GM10248 (cell line): ENCODE measurements at regions not wholly inside any gene's neighbourhood (a gene's known extent, or its start where the extent isn't known, plus 50 kb on each side); places are given as distances from the start of the nearest gene placed in this dataset.

ENCODE experiments used
- CTCF ChIA-PET: fragments of 300-600 bp; sonication (Branson Sonifier 250); formaldehyde crosslinking; extraction: SDS; loops from one replicate; lab custom pipeline; 2021; ENCODE audit warnings: antibody characterized with exemption; lab: Yijun Ruan, JAX
- POLR2A ChIA-PET: fragments of 350-650 bp; sonication (Branson Sonifier 250); formaldehyde crosslinking; extraction: SDS; loops from one replicate; lab custom pipeline; 2020; ENCODE audit warnings: antibody characterized with exemption; lab: Yijun Ruan, JAX
- DNase-seq: peaks from one replicate; pipeline ENCODE4 v3.0.0; 2012; ENCODE audit errors: extremely low spot score
- TF ChIP-seq, protein P1 (sequence below): IDR thresholded peaks from 2 replicates; pipeline ENCODE4 v1.5.1; 2012; ENCODE audit warnings: mild to moderate bottlenecking, low read depth; ENCODE audit errors: extremely low read depth, missing control alignments, control extremely low read depth

DNA sequence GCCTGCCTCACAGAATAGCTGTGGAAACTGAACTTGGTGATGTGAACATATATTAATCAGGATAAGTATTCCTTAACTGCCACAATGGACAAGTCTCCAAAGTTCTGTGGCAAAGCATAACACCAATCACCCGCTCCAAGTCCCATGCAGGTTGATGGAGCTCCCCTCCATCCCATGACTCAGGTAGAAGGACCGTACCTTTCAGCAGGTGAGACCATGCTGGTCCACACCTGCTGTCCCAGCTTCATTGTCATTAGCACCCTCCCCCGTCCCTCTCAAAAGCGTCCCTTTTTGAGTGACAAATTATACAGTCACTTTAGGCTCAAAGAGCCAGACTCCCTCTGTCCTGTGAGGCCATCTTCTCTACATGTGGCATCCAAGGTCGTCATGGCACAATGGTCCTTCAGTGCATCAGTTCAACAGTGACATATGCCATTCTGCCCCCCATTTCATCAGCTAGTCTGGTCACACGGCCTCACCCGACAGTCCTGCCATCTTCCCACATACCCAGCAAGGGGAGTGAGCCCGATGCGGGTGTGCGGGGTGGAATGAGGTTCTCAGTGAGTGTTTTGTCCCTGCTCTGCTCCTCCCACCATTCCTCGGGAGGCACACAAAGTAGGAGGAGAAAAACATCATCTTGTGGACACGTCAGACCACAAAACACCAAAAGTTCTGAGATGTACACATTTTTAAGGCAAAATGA, 136.7 kb upstream of the MYCN start:
- TF ChIP-seq, protein P1, sequence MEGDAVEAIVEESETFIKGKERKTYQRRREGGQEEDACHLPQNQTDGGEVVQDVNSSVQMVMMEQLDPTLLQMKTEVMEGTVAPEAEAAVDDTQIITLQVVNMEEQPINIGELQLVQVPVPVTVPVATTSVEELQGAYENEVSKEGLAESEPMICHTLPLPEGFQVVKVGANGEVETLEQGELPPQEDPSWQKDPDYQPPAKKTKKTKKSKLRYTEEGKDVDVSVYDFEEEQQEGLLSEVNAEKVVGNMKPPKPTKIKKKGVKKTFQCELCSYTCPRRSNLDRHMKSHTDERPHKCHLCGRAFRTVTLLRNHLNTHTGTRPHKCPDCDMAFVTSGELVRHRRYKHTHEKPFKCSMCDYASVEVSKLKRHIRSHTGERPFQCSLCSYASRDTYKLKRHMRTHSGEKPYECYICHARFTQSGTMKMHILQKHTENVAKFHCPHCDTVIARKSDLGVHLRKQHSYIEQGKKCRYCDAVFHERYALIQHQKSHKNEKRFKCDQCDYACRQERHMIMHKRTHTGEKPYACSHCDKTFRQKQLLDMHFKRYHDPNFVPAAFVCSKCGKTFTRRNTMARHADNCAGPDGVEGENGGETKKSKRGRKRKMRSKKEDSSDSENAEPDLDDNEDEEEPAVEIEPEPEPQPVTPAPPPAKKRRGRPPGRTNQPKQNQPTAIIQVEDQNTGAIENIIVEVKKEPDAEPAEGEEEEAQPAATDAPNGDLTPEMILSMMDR, result no peak
- ChIA-PET POLR2A (no interaction called here), CTCF (no interaction called here)
- DNase-seq, result no peak

GRCh38 chr2:15804246-15804619, 136.1 kb upstream of the MYCN start:
- no peak for DNase-seq
- ChIA-PET POLR2A (no interaction called here), CTCF (no interaction called here)
- TF ChIP-seq, protein P1, result no peak

- POLR2A ChIA-PET, result no interaction called here
- CTCF ChIA-PET, result interaction anchor here (1.8 kb wide), 1 partner anchor 9 kb away, joined by 4 read pairs; no protein-coding TSS in a partner anchor
- TF ChIP-seq, protein P1, result no peak
- no peak for DNase-seq
These were observed 135.7 kb upstream of the MYCN start for GRCh38 chr2:15804691-15805090.

- ChIA-PET POLR2A (no interaction called here), CTCF (interaction anchor here (1.8 kb wide), 1 partner anchor 10 kb away, joined by 4 read pairs; no protein-coding TSS in a partner anchor)
- no peak for DNase-seq
- TF ChIP-seq, protein P1, result no peak
These were observed 135.1 kb upstream of the MYCN start for GRCh38 chr2:15805206-15805605.

GRCh38 chr2:15805772-15806171, 134.6 kb upstream of the MYCN start:
- CTCF ChIA-PET, result interaction anchor here (1.8 kb wide), 1 partner anchor 10 kb away, joined by 4 read pairs; no protein-coding TSS in a partner anchor
- TF ChIP-seq, protein P1, result no peak
- POLR2A ChIA-PET, result no interaction called here
- DNase-seq, result no peak

GRCh38 chr2:15806801-15807417, 133.4 kb upstream of the MYCN start:
- DNase-seq, result no peak
- ChIA-PET CTCF (no interaction called here), POLR2A (no interaction called here)
- TF ChIP-seq, protein P1, result no peak
